Small intestine (tissue), 7 donors: ENCODE measurements at regions not wholly inside any gene's neighbourhood (a gene's known extent, or its start where the extent isn't known, plus 50 kb on each side); places are given as distances from the start of the nearest gene placed in this dataset.

Source experiments
- DNase-seq, 2 donors: peaks; one replicate each; pipeline versions ENCODE4 v3.0.0 to v3.0.0-alpha.2; 2013
- FAIRE-seq: peaks from 2 replicates; lab custom pipeline; 2012; peaks lifted over from hg19 to GRCh38; lab: Jason Lieb, UNC
- H3K27ac ChIP-seq, 3 donors: one replicate each; pipeline ENCODE4 v1.5.1; 2013; ENCODE audit warnings: low read length in 2 of 3, mild to moderate bottlenecking in 2 of 3, control low read depth in 1 of 3, inconsistent platforms in 1 of 3, low read depth in 1 of 3, moderate library complexity in 1 of 3
- H3K27me3 ChIP-seq, 3 donors: one replicate each; pipeline ENCODE4 v1.6.1; 2013; ENCODE audit warnings: low read length in 3 of 3, inconsistent platforms in 1 of 3; ENCODE audit not compliant: control insufficient read depth in 3 of 3, insufficient read depth in 3 of 3
- H3K36me3 ChIP-seq, 3 donors: one replicate each; pipeline ENCODE4 v1.6.1; 2013; ENCODE audit warnings: low read length in 3 of 3, inconsistent platforms in 1 of 3, low read depth in 1 of 3, mild to moderate bottlenecking in 1 of 3, moderate library complexity in 1 of 3; ENCODE audit not compliant: control insufficient read depth in 3 of 3, insufficient read depth in 2 of 3
- H3K4me1 ChIP-seq, 3 donors: one replicate each; pipeline ENCODE4 v1.6.1; 2013; ENCODE audit warnings: low read length in 2 of 3, inconsistent platforms in 1 of 3, low read depth in 1 of 3, mild to moderate bottlenecking in 1 of 3, moderate library complexity in 1 of 3; ENCODE audit not compliant: control insufficient read depth in 3 of 3, insufficient read depth in 2 of 3
- H3K4me3 ChIP-seq, 3 donors: one replicate each; pipeline ENCODE4 v1.5.1; 2013; ENCODE audit warnings: low read length in 3 of 3, control low read depth in 1 of 3, inconsistent platforms in 1 of 3, low read depth in 1 of 3, mild to moderate bottlenecking in 1 of 3, moderate library complexity in 1 of 3
- H3K9me3 ChIP-seq, 2 donors: one replicate each; pipeline ENCODE4 v1.6.1; 2013; ENCODE audit warnings: low read depth in 1 of 2, low read length in 1 of 2; ENCODE audit not compliant: control insufficient read depth in 2 of 2, insufficient read depth in 1 of 2
- WGBS, 3 donors: extraction: QIAGEN DNeasy Blood & Tissue Kit; methylation state at CpG; one replicate each; pipeline ENCODE4 v1.1.7; 2013; 5-methylcytosine and 5-hydroxymethylcytosine counted together
- donor health status: healthy with polysubstance abuse.
- donor health status: control.
- donor health status: control.
- donor health status: Bipolar disorder and iron deficiency.
- donor health status: healthy.

- H3K27ac ChIP-seq = peak overlapping the region in 2 of 3 donors; percentile 80 to 89
- H3K4me3 ChIP-seq = no peak overlapping the region
- H3K36me3 ChIP-seq = no peaks in the 10 kb centered on the region
- no peaks in the 10 kb centered on the region for H3K27me3 ChIP-seq
- H3K9me3 ChIP-seq = no peaks in the 10 kb centered on the region
- no peak for DNase-seq
- H3K4me1 ChIP-seq = peaks cover 18 to 98% (median 20%) of the 10 kb centered on the region in 3 donors
- 57 to 63% (median 61%) methylated on average over 4 of the region's 4 CpGs for WGBS, 3 donors
- FAIRE-seq = no peak
Observed at GRCh38 chr13:26966701-26967080, 204.9 kb downstream of the USP12 start.

- Histone ChIP-seq H3K27me3 (no peaks in the 10 kb centered on the region), H3K4me1 (peaks cover 18 to 98% (median 20%) of the 10 kb centered on the region in 3 donors), H3K27ac (peak overlapping the region in 2 of 3 donors; percentile 64 to 87), H3K9me3 (no peaks in the 10 kb centered on the region), H3K36me3 (no peaks in the 10 kb centered on the region), H3K4me3 (no peak overlapping the region)
- WGBS, 3 donors = 52 to 58% (median 55%) methylated on average over 22 of the region's 22 CpGs
- DNase-seq (no peak), FAIRE-seq (no peak)
Observed at GRCh38 chr13:26965952-26966700, 205.5 kb downstream of the USP12 start.

DNA sequence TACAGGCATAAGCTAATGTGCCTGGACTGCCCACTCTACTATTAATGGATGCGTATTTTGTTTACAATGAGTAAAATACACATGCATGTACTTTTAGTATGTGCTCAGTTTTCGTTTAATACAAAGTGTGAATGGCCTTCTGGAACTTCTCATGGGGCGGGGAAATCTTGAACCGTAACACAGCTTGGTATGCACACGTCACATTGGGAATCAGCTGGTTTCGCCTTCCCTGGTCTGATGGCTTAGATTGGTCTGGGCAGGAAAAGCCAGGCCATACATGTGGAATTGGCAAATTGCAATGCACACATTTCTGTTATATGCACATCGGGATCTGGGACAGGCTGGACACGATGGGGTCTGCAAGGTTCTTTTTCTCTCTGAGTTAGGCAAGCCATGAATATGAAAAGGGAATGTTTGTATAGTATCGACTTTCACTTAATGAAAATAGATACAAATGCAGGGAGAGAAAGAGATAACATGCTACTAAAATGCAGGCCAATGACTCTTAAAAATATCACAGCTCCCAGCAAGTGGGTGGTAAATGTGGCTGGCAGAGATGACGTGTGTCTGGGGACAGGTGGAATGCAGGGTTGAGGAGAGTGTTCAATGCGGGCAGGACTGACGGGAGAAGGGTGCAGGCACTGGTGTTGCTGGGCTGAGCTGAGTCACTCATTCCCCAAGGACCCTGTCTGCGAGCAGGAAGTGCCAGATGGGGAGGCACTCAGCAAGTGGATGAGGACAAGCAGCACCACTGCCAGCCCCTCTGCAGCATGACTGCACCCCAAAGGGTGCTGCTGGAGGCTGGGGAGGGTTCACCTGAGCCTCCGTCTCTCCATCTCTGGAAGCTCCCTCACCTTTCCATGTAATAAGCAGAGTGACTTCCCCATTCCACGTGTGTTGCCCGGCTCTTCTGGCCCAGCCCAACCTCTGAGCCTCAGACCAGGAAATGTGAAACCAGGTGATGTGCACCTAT is 204.0 kb upstream of the GPR12 start:
- WGBS, 3 donors = 47 to 62% (median 50%) methylated on average over 16 of the region's 16 CpGs
- no peak for FAIRE-seq

DNA sequence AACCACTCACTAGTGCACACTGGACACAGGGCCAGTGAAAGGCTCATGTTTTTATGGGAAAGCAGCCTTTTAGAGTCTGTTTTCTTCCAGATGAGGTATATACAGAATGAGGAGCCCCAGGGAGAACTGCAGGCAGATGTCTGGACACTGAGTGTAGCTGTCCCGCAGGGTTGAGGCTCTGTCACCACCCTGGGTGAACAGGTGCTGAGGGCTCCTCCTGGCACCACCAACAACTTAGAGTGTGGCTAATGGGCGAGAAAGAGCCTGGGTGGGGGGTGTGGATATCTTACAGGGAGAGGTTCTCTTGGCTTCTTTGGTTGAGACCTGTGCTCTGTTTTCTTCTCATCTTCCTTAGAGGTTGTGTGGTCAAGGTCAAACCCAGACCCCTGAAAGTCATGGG is 202.1 kb upstream of the GPR12 start:
- Histone ChIP-seq H3K4me3 (no peak overlapping the region), H3K36me3 (no peaks in the 10 kb centered on the region), H3K27me3 (no peaks in the 10 kb centered on the region), H3K9me3 (no peaks in the 10 kb centered on the region), H3K27ac (peak overlapping the region; percentile 83 to 91 (median 85)), H3K4me1 (peaks cover 11 to 95% (median 24%) of the 10 kb centered on the region in 3 donors)
- no peak for DNase-seq
- no peak for FAIRE-seq
- WGBS, 3 donors = 40 to 73% (median 41%) methylated on average over 2 of the region's 2 CpGs

More for the DNA sequence above, 204.0 kb upstream of the GPR12 start:
- no peaks in the 10 kb centered on the region for H3K36me3 ChIP-seq
- H3K27me3 ChIP-seq = no peaks in the 10 kb centered on the region
- DNase-seq = peak; percentile 76 to 84
- no peak overlapping the region for H3K4me3 ChIP-seq
- peaks cover 18 to 97% (median 23%) of the 10 kb centered on the region in 3 donors for H3K4me1 ChIP-seq
- H3K9me3 ChIP-seq = no peaks in the 10 kb centered on the region
- peak overlapping the region; percentile 64 to 87 (median 67) for H3K27ac ChIP-seq

DNA sequence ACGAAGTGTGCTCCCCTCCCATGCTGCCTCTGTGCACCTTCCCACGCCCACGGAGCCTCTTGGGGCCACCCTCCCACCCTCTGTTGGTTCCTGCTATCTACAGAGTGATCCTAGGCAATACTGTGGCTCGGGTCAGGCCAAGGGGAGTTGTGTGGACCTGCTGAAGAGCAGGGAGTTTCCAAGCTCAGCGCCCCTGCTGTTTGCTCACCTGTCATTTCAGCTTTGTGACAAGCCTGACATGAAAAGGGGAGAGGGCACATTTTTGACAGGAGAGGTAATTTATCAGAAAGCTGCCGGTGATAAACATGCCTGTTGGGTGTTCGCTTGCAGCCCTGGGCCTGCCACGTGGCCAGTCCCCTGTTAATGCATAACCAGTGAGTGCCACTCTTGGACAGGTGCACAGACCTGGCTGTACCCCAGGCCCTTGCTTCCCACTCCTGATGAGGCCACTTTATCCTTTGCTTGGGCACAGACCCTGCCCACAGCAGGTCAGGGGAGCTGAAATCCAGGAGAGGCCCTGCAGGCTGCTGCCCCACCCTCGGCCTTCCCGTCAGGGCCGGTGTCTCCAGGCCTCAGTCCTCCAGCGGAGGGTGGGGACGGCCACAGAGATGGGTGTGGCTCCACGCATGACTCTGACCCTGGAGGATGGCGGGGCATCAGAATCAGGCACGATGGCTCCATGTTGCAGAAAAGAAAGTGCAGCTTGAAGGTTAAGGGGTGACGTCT is 201.5 kb upstream of the GPR12 start:
- FAIRE-seq (no peak), DNase-seq (peak; percentile 91 to 92)
- Histone ChIP-seq H3K4me3 (no peak overlapping the region), H3K36me3 (no peaks in the 10 kb centered on the region), H3K27ac (peak overlapping the region; percentile 83 to 91 (median 85)), H3K9me3 (no peaks in the 10 kb centered on the region), H3K4me1 (peaks cover 13 to 95% (median 21%) of the 10 kb centered on the region in 3 donors), H3K27me3 (no peaks in the 10 kb centered on the region)
- 19 to 60% (median 34%) methylated on average over 17 of the region's 17 CpGs for WGBS, 3 donors

GRCh38 chr13:26957182-26957581 is 196.6 kb upstream of the GPR12 start:
- Histone ChIP-seq H3K4me1 (peaks cover 7 to 90% (median 25%) of the 10 kb centered on the region in 3 donors), H3K36me3 (no peaks in the 10 kb centered on the region), H3K9me3 (peaks cover 0 to under 1% of the 10 kb centered on the region in 2 donors), H3K27me3 (no peaks in the 10 kb centered on the region), H3K4me3 (no peak overlapping the region), H3K27ac (peak overlapping the region; percentile 57 to 88 (median 65))
- WGBS, 3 donors = 21 to 50% (median 42%) methylated on average over 1 of the region's 1 CpG
- FAIRE-seq = no peak
- DNase-seq = peak in 1 of 2 donors; percentile 48

- peaks cover 0 to 4% of the 10 kb centered on the region in 2 donors for H3K9me3 ChIP-seq
- peak overlapping the region; percentile 65 to 88 (median 69) for H3K27ac ChIP-seq
- peak; percentile 85 to 92 for DNase-seq
- WGBS, 3 donors = 9 to 25% (median 18%) methylated on average over 10 of the region's 10 CpGs
- no peak overlapping the region for H3K4me3 ChIP-seq
- no peaks in the 10 kb centered on the region for H3K27me3 ChIP-seq
- no peaks in the 10 kb centered on the region for H3K36me3 ChIP-seq
- no peak for FAIRE-seq
- H3K4me1 ChIP-seq = peaks cover 7 to 90% (median 26%) of the 10 kb centered on the region in 3 donors
Observed at GRCh38 chr13:26956522-26957142, 196.0 kb upstream of the GPR12 start.
